Dedifferentiated amniotic fluid mesenchymal stem cell (primary cell): ENCODE measurements at regions not wholly inside any gene's neighbourhood (a gene's known extent, or its start where the extent isn't known, plus 50 kb on each side); places are given as distances from the start of the nearest gene placed in this dataset.
"Not testable (repeated sequence)": the region's sequence is repeated elsewhere in the genome, so short reads cannot be mapped to it uniquely, and the experiment has no call there.

Experiments used
- DNase-seq: peaks from one replicate; pipeline ENCODE4 v3.0.0-alpha.2; 2016; ENCODE audit errors: extremely low spot score

DNA sequence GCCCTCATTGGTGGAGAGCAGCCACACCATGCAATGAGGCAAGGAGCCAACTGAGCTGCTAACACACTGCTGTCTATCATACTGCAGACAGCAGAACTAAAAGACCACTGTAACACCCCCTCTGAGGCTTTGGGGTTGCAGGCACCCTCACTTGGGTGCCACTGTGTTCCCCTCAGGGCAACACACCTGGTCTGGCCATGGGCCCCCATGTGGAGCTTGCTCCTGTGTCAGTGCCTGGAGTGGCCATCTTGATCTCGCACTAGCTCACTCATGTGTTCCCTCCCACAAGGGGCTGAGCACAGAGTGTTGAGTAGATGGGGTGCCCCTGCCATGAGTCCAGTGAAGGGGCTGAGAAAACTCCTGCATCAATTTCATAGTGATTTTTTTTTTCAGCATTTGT, 532.4 kb upstream of the FTMT start:
- no peak for DNase-seq

DNA sequence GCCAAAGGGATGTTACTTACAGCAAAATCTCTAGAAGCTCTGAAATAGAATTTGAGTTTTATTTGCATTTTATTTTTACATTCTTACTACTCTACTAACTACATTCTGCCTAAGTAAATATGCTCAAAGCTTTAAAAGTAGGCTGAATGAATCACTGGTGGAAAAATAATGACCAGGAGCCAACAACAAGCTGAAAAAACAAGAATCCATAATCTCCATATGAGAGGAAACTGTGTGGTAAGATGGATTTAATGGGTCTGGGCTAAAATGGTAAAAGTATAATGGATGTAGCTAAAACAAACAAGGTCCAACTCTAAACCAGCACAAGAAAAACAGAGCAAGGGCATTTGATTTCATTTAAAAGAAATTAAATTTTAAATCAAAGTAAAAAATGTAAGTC, 525.8 kb upstream of the FTMT start:
- no peak for DNase-seq

DNA sequence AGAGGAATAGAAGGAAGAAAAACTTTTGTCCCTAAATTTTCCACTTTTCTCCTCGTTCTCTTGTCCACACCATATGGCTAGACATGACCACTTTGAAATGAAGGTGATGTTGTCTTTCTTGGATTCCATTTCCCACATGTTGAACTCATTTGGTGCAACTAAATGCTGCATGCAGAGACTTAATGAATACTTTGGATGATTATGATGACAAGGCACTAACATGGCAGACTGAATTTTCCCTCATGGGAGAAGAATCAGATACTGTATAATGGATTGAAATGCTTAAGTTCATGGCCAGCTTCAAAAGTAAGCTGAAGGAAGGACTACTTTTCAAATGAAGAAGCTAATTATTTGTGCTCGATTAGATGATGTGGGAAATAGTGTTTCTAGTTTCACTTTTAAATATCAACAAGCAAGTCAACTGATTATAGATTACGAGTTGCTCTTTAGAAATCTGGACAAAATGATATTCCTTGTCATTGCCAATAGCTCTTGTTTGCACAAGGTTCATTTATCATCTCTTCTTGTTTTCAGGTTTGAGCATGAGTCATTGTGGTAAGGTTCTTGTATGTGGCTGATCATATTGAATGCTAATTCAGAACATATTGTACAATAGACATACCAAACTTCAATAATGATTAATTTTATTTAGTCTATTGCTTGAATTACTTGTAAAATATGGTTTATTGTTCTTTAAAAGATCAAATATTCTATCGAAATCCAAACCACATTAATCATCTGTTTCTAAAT, 501.3 kb upstream of the FTMT start:
- no peak for DNase-seq

DNA sequence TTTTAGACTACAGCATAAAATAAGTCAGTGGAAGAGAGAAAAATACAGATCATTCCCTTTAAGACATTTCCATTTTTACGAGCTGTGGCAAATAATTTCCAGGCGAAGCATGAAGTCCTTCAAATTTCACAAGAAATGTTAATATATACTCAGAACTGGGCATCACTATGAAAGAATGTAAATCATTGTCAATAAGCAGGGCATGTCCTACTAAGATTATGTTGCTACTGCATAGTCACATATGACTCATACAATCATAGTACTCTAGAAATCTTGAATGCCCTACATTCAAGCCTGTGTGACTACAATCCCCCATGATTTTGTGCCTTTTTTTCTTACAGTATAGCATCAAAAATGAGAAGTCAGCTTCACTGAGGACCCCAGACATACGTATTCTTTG, 485.2 kb upstream of the FTMT start:
- DNase-seq = peak; percentile 61

DNA sequence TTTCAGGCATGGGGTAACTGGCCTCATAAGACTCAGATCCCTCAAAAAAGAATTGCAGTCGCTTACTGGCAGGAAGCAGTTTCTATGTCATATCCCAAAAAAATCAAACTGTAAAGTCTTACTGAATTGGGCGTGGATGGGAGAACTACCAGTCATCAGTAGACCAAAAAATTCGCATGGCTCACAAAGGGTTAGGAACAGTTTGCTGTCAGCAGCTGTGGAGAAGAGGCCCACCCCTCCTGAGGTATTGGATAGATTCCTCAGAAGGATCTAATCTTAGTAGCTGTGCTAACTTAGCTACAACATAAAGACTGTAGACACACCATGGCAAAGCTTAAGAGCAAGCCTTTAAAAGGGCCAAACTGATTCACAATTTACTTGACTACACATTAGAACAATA, 478.3 kb upstream of the FTMT start:
- no peak for DNase-seq

DNA sequence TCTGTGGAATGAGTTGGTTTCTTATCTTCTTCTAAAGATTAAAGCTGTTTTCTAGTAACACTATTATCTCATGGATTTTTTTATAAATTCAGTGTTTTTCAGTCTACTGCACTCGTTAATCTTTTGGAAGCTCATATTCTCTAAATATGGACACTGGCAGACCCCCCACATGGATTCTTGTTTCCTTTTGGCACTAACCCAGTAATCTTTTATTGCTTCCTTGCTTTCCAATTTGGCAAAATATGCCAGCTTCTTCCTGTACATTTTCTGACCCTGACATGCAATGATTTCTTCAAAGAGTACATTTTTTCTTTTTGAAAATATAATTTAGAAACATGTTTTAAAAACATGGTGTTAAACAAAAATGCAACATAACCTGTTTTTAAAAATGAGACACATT, 474.2 kb upstream of the FTMT start:
- DNase-seq = no peak

DNA sequence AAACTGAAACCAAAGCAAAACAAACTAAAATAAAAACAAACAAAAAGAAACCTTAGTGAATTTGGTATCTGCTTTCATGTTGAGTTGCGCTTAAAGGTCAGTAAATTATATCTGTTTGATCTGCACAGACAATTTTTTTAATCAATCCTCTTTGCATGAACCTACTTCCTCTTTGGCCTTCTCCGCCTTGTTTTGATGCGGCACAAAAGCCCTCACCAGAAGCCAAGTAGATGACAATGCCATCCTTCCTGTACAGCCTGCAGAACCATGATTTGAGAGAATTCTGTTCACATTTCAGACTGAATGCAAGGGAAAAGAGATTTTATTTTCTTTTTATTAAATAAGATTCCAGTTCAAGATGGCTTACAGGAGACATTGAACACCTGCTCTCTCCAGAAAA, 473.6 kb upstream of the FTMT start:
- no peak for DNase-seq

DNA sequence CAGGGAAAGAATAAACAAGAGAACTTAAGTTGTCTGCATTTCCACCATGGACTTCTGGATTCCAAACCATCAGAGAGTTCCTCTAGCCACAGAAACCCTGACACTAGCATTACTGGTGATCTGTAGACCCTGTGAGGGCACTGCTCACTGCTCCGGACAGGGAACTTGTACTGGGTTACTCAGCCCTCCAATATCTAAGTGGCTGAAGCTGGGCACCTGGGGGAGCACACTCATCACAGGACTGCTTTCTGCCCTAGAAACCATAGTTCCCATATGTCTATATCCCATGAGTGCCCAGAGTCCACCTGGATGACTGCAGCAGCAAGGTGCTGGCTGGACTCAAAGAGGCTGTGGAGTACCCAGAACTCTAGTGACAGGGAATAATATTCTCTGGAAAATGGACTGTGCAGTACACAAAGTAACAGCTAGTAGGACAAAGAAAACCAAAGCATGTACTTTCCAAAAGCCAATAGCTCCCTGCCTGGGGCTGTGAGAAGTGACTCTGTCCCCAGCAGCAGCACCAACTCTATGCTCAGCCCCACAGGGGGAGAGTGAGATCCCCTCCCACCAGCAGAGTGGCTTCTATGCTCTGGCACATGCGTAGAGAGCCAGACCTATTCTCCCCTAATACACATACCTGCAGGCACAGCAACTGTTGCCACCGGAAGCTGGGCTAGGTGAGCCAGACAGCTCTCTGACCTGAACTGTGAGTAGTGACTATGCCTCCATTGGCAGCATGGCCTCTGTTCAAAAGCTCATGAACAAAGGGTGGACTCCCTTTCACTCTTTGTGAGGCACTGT, 472.9 kb upstream of the FTMT start:
- no peak for DNase-seq

DNA sequence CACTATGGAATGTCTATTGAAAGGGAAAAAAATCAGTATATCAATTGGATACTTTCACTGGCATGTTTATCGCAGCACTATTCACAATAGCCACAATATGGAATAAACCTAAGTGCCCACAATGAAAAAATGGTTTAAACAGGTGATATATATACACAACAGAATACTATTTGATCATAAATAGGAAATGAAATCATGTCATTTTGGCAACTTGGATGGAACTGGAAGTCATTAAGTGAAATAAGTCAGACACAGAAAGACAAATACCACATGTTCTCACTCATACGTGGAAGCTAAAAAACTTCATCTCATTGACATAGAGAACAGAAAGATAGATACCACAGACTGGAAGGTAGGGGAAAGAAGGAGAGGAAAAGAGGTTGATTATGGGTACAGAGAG, 471.6 kb upstream of the FTMT start:
- no peak for DNase-seq

DNA sequence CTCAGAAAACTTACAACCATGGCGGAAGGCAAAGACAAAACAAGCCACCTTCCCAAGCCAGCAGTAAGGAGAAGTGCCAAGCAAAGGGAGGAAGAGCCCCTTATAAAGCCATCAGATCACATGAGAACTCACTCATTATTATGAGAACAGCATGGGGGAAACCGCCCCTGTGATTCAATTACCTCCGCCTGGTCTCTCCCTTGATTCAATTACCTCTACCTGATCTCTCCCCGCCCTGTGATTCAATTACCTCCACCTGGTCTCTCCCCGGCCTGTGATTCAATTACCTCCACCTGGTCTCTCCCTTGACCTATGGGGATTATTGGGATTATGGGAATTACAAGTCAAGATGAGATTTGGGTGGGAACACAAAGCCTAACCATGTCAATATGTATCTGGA, 467.3 kb upstream of the FTMT start:
- no peak for DNase-seq

DNA sequence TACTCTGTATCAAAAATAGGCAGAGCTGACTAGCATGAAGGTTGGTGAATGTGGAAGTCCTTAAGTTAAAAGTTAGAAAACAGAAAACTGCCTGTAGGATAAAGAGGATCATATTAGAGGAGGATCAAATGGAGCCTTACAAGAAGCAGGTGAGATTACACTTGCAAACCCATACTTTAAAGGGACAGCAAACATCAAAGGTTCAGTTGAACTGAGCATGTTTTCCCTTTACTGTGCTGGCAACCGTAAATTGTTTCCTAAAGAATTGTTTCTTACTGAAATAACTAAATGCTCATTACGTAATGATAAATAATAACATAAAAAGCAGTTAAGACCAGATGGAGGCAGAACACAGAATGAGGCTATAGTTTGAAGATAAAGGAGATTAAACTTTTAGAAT, 465.3 kb upstream of the FTMT start:
- DNase-seq = no peak

DNA sequence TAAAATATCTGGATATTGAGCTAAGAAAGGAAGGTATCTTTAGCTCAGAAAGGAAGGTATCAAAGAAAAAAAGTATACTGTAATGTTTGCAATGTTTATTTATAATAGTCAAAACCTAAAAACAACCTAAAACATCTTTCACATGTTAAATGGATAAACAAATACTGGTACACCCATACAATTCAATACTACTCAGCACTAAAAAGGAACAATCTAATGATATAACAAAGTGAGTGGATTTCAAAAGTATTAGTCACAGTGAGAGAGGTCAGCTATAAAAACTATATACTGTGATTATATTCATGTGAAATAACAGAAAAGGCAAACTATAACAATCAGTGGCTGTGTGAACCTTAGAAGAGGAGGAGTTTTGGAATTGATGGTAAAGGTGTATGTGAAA, 455.0 kb upstream of the FTMT start:
- DNase-seq = no peak

DNA sequence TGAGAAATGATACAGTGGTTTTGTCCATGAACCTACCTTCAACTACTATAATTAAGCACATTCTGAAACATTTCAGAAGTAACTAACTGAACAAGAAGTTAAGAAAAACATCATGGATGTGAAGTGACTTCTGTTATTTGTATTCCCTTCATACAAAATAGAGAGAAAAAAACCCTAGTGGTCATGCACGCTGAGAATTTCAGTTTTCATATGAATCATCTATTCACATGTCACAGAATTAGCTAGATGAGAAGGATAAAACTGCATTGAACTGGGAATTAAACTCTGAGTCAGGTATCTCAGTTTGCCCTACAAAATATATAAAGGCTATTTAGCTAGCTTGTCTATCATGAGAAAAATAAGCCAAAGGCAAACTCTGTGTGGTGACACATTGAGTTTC, 451.8 kb upstream of the FTMT start:
- DNase-seq = no peak

DNA sequence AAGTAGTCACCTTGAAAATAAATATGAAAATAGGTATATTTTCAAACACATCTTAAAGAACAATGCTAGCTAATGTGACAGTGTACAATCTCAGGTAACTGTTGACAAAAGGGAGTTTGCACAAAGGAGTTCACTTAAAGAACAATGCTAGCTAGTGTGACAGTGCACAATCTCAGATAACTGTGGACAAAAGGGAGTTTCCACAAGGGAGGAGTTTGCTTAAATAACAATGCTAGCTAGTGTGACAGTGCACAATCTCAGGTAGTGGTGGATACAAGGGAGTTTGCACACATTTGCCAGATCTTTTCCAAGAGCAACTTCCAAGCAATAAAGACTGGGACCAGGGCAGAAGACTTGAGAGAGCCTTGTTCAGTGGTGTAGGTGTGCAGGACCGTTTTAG, 442.9 kb upstream of the FTMT start:
- no peak for DNase-seq

DNA sequence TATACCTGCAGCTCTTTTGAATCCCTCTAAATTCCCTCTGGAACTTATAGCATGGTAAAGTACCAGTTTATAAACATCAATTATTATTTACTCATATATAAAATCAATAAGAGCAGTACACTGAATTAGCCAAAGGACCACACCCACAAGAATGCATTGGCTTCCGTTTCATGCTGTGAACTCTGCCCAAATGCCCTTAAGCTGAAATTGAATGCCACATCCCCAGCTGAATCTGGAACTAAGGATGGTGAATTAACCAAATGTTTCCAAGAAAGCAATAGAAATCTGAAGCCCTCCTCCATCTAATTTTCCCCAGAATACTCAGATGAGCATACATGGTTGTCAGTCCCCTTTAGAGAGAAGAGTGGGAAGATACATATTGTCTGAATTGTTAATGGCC, 436.4 kb upstream of the FTMT start:
- DNase-seq = peak; percentile 36

DNA sequence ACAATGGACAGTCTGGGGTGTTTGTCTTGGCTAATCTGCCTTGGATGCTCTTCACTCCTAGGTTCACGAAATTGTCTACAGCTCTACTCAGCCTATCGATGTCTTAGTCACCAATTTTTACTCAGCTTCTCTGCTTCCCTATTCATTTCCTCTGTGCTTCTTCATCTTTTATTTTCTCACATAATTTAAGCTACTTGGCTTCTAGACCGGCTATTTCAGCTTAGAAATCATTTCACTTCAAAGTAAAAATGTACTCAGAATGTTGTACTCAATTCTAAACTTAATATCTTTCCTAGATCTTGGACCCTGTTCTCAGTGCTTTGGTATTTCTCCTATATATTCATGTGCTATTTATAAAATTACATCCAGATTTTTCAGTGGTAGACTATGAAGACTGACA, 430.0 kb upstream of the FTMT start:
- DNase-seq = no peak

DNA sequence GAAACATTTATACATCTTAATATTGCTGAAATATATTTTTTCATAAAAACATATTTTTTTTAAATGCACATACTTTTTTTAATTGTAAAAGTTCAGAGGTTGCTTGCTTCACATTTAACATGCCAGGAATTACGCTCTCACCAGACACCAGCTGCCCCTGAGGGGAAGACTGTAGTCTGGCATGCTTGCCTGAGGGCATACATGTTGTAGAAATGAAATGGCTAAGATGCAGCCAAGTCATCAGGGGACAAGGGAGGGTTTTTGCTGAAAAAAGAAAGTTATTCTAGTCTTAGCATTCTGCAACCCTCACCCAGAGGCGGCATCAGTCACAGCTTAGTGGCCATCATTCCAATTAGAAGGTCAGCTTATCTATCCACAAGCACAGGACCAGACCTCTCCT, 426.7 kb upstream of the FTMT start:
- no peak for DNase-seq

DNA sequence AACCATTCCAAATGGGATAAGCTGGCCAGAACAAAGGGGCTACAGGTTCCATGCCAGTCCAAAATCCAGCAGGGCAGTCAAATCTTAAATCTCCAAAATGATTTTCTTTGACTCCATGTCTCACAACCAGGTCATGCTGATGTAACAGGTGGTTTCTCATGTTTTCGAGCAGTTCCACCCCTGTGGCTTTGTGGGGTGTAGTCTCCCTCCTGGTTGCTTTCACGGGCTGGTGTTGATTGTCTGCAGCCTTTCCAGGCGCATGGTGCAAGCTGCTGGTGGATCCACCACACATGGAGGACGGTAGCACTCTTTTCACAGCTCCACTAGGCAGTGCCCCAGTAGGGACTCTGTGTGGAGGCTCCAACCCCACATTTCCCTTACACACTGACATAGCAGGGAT, 425.5 kb upstream of the FTMT start:
- DNase-seq = no peak

DNA sequence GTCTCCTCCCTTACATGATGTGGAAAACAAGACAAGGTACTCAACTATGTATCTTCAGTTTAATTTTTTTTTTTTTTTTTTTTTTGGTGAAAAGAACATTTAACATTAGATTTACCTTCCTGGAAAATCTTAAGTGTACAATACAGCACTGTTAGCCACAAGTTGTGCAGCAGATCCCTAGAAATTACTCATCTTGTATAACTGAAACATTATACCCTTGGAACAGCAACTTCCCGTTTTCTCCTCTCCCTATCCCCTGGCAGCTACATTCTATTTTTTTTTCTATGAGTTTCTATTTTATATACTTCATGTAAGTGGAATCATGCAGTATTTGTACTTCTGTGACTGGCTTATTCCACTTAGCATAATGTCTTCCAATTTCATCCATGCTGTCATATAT, 421.9 kb upstream of the FTMT start:
- DNase-seq = peak; percentile 20

DNA sequence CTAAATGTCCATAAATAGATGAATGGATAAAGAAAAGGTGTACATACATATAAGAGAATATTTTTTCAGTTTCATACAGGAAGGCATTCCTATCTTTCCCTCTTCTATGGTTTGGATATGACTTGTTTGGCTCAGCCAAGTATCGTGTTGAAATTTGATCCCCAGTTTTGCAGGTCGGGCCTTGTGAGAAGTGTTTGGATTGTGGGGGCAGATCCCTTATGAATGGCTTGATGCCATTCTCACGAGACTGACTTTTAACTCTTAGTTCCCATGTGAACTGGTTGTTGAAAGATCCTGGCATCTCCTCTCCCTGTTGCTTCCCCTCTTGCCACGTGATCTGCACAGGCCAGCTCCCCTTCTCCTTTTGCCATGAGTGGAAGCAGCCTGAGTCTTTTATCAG, 421.1 kb upstream of the FTMT start:
- DNase-seq = no peak

DNA sequence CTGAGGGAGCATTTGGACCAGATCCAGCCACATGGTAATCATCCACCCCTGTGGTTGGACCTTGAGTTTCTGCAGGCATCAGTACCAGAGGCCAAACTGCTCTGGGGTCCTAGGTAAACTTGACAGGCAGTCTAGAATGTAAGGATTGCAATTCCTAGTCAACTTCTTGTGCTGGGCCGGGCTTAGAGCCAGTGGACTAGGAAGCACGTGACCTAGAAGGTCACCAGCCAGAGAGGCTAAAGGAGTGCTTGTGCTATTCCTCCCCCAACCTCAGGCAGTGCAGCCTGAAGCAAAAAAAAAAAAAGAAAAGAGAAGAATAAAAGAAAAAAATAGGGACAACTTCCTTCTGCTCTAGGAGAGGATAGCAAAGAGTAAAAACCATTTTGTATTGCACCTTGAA, 406.2 kb upstream of the FTMT start:
- DNase-seq = no peak

DNA sequence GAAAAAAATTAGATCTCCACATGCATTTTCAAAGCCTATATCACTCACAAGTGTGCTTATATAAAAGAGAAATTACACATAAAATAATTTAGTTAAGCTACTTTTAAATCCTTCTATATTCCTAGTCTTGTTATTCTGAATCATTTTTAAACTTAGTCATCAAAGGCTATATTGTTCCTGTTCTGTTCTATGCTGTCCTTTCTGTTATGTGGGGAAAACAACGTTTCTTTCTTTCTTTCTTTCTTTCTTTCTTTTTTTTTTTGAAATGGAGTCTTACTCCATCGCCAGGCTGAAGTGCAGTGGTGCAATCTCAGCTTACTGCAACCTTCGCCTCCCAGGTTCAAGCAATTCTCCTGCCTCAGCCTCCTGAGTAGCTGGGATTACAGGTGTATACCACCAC, 389.2 kb upstream of the FTMT start:
- no peak for DNase-seq

DNA sequence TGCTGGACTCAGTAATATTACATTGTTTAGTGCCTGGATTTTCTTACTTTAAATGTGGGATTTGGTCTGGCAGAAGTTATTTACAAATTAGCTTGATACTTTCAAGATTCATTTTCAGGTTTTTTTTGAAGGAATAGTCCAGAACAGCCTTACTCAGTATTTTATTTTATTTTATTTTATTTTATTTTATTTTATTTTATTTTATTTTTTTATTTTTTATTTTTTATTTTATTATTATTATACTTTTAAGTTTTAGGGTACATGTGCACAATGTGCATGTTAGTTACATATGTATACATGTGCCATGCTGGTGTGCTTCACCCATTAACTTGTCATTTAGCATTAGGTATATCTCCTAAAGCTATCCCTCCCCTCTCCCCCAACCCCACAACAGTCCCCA, 380.5 kb upstream of the FTMT start:
- not testable (repeated sequence) for DNase-seq

DNA sequence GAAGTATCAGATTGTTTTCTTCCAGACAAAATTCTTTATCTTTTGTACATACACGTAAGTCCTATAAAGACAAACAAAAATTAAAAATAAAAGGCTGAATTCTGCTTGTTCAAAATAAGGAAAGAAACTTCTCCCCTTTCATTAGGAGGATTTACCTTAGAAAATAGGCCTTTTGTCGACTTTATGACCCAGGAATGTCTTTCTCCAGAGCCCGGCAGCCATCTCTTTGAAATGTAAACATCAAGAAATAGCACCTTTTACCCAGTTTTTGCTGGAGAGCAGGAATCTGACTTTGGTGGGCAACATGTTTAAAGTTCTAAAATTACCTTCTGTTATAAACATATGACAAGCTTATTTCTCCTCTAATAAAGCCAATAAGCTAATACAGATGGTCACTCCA, 373.0 kb upstream of the FTMT start:
- DNase-seq = no peak
